Stimulated activated CD4-positive, alpha-beta T cell treated with anti-CD3 and anti-CD28 coated beads, Interleukin-4, amount 100 ng/mL, for 24 hours (primary cell): ENCODE measurements at regions not wholly inside any gene's neighbourhood (a gene's known extent, or its start where the extent isn't known, plus 50 kb on each side); places are given as distances from the start of the nearest gene placed in this dataset.
A peak's percentile ranks its signal among the peaks of the same experiment; 100 is the strongest.
"Not testable (repeated sequence)": the region's sequence is repeated elsewhere in the genome, so short reads cannot be mapped to it uniquely, and the experiment has no call there.

Experiments
- DNase-seq: peaks from one replicate; pipeline ENCODE4 v3.0.0-alpha.2; 2020

DNA sequence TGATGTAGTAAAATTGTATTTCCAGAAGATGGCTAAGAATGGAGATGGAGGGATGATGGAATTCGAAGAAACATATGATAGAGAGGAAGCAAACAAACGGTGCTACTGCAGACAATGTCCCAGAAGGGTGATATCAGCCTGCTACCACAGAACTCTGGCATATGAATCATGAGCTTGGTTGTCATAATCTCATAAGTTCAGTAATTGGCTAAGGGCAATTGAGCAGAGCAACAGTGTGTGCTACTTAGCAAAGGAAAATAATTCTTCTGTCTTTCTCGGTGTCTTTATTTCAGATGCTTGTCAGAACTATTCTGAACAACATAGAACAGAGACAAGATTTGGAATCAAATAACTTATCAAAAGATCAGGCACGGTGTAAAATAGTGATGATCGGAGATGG lies 407.3 kb downstream of the GBE1 start:
- no peak for DNase-seq

DNA sequence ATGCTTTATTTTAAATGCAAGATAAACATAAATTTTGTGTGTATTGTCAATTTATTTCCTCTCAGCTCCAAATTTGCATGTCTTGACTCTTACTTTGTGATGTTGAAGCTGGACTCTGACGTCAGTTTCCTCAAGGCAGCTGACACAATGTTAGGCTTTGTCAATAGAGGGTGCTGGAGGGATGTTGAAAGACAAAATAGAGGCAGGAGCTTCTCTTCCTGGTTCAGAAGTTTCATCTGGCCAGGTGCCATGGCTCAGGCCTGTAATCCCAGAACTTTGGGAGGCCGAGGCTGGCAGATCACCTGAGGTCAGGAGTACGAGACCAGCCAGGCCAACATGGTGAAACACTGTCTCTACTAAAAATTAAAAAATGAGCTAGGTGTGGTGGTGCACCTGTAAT lies 408.6 kb downstream of the GBE1 start:
- no peak for DNase-seq

DNA sequence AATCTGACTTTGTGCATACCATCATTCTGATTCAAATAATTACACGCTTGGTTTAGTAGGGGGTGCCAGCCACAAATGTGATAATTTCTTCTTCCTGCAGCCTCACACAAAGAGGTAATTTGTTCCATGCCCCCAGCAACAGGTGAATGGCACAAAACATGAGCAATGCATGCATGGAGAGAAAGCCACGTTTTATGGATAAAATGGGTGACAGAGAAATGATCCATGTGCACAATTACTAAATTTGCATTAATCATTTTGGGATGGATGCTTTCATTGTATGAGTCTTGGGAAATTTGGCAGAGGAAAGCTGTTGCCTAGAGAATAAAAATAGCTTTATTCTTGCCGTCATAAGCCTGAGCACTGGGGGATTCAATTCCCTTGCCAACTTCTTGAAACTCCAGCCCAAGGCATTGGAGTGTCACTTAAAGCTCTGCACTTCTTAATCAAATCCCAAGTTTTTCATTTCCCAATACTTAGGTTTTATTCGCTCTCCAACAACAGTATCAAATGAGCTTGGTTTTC lies 411.6 kb downstream of the GBE1 start:
- no peak for DNase-seq

DNA sequence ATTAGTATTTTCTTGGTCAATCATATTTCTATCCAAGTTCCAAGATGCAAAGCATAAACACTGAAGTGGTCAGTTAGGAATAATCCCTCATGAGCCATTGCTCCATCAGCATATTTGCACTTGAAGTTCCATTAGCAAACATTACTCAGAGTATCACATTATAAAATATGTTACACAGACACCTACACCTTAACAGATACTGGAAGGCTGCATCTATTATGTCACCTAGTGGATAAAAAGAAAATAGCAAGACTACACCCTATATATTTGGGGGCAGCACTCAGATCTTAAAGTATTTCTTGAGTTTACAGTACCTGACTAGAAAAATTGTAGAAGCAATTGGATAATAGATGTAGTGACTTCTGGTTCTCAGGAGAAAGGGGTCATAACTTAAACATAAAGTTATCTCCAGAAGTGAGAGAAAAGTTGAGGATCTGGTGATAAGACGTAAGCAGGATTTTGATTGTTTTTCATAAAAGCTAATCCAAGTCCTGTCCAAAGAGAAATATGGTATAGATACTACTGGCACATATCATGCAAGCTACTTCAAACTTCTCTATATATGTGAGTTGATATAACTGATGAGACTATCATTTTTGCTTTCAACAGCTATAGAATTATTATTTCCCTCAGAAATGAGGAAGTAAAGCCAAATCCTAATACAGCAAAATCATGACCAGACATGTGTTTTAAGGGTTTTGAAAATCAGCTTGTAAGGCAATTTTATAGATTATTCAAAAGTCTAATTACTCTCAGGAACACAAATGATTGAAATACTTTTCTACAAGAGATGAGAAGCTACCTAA lies 422.2 kb downstream of the GBE1 start:
- DNase-seq: no peak

DNA sequence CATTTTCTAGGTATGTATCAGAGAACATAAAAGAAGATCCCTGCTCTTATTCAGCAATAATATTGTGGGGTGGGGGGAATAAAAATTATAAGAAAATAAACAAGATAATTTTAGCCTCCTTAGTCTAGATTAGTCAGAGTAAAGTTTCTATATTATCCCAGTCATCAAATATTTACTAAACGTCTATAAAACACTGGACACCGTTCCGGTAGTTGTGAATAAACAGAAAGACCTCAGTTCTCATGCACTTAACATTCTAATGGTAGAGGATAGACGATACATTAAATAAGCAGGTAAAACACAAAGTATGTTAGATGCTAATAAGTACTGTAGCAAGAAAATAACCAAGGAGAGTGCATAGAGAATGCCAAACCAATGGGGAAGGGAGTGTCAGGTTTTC lies 425.0 kb downstream of the GBE1 start:
- no peak for DNase-seq

DNA sequence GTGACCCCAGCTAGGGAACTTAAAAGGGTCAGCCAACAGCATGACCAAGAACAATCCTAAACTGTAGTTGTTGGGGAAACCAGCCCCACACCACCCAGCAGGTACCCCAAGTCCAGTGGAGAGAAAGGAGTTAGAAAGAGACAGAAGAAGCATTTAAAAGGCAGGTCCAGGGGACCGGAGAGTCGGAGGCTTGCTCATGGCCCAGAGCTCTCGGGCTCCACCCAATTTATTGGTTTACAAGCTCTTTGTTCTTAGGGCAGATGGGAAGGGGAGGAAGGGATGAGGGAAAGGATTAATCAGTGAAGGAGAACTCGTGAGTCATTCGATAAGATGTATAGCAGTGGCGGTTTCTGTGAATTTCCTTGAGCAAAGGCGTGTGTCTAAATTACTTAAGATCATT lies 431.6 kb downstream of the GBE1 start:
- DNase-seq: not testable (repeated sequence)

DNA sequence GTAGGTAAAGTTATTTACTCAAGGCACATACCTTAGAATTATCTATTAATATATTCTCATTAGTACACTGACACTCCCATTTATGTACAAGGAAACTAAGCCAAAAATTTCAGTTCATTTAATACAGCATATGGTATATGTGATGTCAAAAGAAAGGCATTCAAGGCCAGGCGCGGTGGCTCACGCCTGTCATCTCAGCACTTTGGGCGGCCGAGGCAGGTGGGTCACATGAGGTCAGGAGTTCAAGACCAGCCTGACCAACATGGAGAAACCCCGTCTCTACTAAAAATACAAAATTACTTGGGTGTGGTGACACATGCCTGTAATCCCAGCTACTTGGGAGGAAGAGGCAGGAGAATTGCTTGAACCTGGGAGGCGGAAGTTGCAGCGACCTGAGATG lies 435.2 kb downstream of the GBE1 start:
- DNase-seq: no peak

DNA sequence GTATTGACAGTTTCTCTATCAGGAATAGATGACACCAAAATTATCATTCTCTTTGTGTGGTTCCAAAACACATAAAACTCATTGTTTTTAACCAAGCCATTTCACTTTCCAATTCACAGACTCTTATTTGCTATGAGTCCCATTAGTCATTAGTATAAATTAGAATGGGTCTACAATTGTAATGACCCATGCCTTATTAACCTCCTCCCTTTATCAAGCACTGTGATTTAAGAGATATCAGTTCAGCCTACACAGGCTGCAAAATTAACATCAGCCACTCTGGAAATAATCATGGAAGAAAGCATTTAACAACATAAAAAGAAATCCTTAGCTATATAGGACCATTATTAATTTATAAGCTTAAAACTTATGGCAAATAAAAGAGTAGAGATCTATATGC lies 440.6 kb downstream of the GBE1 start:
- no peak for DNase-seq

DNA sequence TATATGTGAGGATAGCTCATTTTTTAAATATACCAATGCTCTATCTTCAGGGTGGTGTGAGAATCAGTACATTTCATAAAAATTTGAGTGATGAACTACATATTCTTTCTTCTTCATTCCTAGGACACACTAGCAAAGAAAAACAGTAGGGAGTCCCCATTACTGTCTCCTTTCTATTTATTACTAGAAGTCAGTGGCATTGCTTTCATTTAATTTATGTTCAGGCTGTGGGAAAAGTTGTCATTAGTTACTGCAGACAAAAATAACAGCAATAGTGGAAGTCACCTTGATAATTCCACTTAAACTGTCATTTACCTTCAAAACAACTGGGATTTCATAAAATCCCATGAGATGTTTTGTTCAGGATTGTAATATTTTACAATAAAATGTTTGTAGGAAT lies 446.4 kb downstream of the GBE1 start:
- DNase-seq: no peak

DNA sequence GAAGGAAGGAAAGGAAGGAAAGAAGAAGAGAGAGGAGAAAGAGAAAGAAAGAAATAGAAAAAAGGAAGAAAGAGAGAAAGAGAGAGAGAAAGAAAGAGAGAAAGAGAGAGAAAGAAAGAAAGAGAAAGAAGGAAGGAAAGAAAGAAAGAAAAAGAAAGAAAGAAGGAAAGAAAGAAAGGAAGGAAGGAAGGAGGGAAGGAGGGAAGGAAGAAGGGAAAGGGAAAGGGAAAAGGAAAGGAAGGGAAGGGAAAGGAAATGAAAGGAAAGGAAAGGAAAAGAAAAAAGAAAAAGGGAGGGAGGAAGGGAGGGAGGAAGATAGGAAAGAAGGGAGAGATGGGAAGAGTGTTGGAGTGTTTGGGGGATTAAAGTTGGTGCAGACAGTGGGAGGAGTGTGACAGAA lies 450.1 kb downstream of the GBE1 start:
- DNase-seq: no peak

DNA sequence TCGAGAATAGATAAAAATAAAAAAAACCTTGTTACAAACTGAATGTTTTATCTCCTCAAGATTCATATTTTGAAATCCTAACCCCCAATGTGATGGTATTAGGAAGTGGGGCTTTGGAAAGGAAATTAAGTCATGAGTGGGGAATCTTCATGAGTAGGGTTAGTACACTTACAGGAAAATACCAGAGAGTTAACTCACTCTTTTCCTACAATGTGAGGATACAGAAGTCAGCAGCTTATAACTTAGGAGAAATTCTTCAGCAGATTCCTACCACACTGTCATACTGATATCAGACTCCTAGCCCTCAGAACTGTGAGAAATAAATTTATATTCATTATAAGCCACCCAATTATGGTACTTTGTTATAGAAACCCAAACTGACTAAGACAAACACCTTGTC lies 453.1 kb downstream of the GBE1 start:
- DNase-seq: no peak

DNA sequence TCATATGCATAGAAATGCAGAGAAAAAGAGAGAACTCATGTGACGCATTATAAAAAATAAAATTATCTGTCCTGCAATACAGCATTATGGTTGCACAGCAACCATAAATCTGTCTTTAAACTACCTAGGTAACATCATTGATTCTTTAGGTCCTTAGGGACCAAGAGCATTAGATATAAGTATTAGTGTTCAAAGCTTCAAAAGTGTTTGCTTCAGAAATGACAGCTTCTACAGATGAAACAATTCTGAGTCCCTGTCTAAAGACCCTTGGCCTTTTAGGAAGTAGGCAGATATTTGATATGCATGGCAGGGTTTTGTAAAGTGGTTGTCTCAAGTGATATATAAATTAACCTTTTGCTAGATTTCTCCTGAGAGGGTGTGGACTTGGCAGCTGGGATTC lies 454.2 kb downstream of the GBE1 start:
- DNase-seq: no peak

DNA sequence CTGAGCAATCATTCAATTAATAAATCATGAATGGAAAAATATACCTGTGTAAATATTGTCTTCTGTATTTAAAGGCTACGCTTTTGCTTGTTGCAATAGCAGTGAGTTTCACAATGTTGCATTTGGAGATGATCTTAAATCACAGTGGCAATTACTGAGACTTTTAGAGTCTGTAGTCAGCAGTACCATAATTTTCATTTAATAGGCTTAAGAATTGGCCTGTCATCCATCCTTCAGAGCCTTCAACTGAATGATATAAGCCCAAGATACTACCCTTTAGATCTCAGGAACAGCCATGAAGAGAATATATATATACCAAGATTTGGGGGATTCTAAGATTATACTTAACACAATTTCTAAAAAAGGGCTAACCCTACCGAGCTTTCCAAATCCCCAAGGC lies 458.1 kb downstream of the GBE1 start:
- no peak for DNase-seq

DNA sequence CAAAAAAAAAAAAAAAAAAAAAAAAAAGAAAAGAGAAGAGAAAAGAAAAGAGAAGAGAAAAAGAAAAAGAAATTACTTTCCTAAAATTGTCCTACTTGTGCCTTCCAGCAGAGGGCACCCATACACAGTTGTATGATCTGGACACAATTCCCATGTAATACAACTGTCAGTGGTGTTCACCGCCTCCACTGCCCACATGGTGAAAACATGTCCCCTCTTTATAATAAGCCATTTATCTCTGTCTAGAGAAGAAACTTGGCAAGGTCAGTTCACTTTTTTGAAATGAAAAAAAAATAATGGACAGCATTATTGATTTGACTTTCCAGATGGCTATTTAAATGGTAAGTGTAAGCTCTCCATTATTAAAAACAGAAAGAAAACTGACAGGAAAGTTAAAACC lies 459.4 kb downstream of the GBE1 start:
- peak; percentile 7 for DNase-seq

DNA sequence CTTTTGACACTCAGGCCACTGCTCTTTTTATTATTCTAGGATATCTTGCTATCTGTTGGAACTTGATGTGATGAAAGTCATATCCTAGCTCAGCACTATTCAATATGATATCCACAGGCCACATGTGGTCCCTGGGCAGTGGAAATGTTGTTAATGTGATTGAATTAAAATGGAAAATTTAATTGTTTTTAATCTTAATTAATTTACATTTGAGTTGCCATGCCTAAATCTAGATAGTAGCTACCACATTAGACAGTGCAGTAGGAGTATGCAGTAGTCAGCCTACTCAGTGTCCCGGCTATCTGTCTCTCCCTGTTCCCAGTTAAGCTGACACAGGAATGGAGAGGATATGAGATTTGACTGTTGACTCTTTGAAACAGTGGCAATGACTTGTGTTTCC lies 460.2 kb downstream of the GBE1 start:
- no peak for DNase-seq

DNA sequence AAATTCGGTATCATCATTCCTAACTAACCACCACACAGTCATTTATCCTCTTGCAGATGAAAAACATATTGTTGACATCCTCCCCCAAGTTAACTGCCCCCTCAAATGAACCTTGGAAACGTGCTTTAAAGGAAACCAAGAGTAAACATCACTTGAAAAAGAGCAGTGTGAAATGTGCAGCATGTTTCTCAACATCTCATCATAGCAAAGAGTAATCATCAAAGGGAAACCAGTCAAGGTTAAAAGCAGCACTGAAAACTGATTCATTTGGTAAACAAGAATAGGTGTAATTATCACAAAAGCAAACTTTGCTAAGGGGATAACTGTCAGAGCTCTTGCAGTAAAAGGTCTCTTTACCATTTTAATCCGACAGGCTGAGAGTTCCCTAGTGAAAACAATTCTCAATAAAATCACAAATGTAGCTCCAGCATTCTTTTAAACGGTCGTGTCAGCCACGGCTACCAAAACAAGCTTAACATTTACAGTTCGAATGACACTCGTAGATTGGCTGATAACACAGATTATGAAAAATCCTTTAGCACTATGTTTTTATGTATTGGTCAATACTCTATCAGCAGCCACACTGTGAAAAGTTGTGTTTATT lies 461.0 kb downstream of the GBE1 start:
- no peak for DNase-seq

DNA sequence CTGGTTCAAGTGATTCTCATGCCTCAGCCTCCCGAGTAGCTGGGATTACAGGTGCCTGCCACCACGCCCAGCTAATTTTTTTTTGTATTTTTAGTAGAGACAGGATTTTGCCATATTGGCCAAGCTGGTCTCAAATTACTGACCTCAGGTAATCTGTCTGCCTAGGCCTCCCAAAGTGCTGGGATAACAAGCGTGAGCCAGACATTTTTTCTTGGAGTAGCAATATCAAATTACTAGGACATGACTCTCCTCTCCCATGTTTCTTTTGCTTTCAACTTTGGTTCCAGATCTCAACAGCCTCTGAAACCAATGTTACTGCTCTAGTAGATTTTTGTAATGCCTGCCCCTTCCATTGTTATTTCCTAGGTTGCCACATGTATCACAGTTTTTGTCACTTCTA lies 462.0 kb downstream of the GBE1 start:
- DNase-seq: no peak

DNA sequence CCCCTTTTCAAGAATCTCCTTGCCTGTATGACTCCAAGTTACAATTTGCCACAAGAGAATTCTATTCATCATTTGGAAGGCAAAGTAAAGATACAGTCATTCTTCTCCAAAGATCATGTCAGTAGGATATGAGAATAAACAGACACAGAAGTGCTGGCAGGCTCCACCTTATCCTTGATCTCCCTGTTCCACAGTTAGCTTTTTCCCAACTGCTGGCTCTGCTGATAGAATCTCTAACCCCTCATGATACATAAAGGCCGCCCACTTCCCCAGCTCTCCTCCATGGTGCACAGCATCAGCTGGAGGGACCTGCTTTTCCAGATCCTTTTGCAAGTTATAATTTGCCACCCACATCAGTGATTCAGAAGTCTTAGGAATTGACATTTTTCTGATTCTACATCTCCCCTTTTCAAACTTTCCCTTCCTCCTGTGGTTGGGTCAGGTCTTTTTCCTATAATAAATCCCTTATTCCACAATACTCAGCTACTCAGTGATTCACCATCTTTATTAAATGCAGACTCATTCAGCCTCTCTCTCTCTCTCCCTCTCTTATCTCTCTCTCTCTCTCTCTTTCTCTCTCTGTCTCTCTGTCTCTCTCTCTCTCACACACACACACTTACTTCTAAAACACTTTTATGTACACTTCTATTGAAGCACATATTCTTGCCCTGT lies 465.4 kb downstream of the GBE1 start:
- DNase-seq: no peak

DNA sequence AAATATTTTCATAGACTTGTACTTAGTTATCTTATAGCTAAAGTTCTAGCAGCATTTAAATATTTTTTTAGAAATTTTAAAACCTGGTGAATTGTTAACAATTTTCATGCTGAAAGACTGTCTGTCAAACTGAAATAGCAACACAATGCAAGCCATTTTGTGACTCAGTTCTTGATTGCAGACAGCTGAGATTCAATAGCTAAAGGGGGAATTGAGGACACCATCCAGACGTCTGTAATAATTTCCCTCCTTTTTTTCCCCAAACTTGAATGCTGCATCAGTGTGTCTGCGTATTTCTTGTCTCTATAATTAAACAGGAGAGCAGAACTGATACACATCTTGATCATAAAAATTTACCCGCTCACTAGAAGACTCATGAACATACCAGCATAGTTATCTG lies 468.3 kb downstream of the GBE1 start:
- no peak for DNase-seq

DNA sequence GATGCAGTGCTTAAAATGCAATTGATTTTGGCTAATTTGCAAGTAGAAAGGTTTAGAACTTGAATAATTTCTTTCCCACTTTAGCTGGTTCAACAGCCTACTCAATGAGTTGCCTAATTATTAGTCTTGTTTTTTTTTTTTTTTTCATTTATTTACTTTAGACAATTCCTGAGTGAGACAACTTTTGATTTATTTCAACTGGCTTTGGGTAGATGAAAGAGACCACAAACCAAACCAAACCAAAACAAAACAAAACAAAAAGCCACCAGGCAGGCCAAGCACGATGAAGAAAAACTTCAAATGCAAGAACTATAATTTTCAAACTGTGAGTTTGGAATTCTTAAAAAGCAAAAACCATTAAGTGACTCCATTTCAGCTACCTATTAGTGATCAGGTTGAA lies 469.9 kb downstream of the GBE1 start:
- DNase-seq: no peak

DNA sequence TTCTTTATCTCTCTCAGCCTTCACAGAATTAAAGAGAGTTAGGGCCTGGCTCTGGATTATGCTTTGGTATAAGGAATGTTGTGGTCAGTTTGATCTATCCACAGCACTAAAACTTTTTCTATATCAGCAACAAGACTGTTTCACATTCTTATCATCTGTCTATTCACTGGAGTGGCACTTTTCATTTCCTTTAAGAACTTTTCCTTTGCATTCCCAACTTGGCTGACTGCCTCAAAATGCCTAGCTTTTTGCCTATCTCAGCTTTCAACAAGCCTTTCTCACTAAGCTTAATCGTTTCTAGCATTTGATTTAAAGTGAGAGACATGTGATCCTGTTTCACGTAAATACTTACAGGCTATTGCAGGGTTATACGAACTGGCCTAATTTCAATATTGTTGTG lies 471.8 kb downstream of the GBE1 start:
- DNase-seq: no peak

DNA sequence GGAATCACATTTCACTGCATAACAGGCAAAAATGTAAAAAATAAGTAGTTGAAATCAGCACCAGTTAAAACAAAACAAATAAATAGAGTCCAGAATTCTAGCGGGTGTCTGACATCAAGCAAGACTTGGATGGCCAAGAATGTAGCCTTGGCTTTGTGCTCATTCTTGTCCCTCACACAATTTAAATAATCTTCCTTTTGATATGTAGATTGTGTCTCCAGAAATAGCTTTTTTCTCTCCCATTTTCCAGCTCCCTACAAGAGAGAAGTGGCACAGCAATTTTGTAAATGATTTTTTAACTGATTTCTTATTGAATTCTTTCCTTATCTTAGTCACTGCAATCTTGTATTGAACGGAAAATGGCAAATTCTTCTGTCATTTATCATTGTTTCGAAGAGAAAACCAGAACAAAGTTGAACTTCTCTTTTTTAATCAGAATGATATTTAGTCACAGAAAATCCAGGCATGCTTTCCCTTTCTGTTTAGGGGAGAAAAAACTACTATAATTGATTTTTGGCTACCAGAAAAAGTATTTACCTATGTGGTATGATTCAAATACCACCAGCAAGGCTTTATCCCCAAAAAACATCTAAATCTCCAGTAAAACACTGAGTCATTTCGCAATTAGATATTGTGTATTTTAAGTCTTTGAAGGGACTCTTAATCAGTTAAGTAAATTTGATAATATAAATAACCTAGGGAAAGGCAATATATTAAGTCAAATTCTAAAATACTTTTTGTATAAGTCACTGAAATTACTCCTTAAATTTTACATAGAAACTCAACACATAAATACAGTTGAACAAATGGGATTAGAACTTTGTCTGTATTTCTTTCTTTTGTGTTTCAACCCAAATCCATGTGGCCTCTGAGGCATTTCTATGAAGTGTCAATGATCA lies 481.7 kb downstream of the GBE1 start:
- DNase-seq: no peak

DNA sequence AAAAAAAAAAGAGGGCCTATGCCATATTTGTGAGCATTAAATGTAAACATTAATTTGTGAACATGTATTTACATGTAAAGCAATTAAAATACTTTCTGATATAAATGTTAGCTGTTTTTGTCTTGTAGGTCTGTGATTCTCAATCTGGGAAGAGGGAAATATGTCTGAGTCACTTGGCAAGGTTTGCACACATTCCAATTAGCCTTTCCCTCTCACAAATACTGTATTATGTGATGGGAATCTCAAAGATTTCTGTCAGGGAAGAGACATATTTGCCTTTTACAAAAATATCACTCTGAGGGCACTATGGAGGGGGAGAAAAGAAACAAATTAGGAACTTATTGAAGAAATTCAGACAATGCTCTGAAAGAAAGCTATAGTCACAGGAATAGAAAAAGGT lies 483.6 kb downstream of the GBE1 start:
- no peak for DNase-seq
